Liver (tissue), 8 donors: ENCODE measurements at regions not wholly inside any gene's neighbourhood (a gene's known extent, or its start where the extent isn't known, plus 50 kb on each side); places are given as distances from the start of the nearest gene placed in this dataset.

Source experiments
- DNase-seq: peaks from one replicate; pipeline ENCODE4 v3.0.0-alpha.2; 2017; ENCODE audit warnings: low spot score
- H3K27ac ChIP-seq, 2 donors: one replicate each; pipeline ENCODE4 v1.7.0; 2013; ENCODE audit warnings: inconsistent platforms in 2 of 2, low read length in 2 of 2, control low read depth in 1 of 2, low read depth in 1 of 2, mild to moderate bottlenecking in 1 of 2
- H3K27me3 ChIP-seq, 4 donors: one replicate each; pipeline versions ENCODE4 v1.6.1 to v1.7.0; 2013; ENCODE audit warnings: low read length in 3 of 4, inconsistent platforms in 1 of 4, mild to moderate bottlenecking in 1 of 4, moderate library complexity in 1 of 4; ENCODE audit not compliant: control insufficient read depth in 4 of 4, insufficient read depth in 4 of 4
- H3K36me3 ChIP-seq, 4 donors: one replicate each; pipeline versions ENCODE4 v1.6.1 to v1.7.0; 2013; ENCODE audit warnings: low read length in 3 of 4, mild to moderate bottlenecking in 3 of 4, low read depth in 1 of 4, moderate library complexity in 1 of 4; ENCODE audit not compliant: control insufficient read depth in 4 of 4, insufficient read depth in 3 of 4
- H3K4me1 ChIP-seq, 4 donors: one replicate each; pipeline versions ENCODE4 v1.6.1 to v1.7.0; 2013; ENCODE audit warnings: low read length in 3 of 4, mild to moderate bottlenecking in 3 of 4, moderate library complexity in 1 of 4; ENCODE audit not compliant: control insufficient read depth in 4 of 4, insufficient read depth in 4 of 4
- H3K4me3 ChIP-seq, 3 donors: one replicate each; pipeline versions ENCODE4 v1.6.1 to v1.7.0; 2013; ENCODE audit warnings: low read length in 3 of 3, control low read depth in 1 of 3, low read depth in 1 of 3, mild to moderate bottlenecking in 1 of 3
- H3K9ac ChIP-seq, 2 donors: one replicate each; pipeline ENCODE4 v1.7.0; 2013; ENCODE audit warnings: low read length in 2 of 2, mild to moderate bottlenecking in 2 of 2, moderate library complexity in 2 of 2, control low read depth in 1 of 2, low read depth in 1 of 2
- H3K9me3 ChIP-seq, 4 donors: one replicate each; pipeline versions ENCODE4 v1.6.1 to v1.7.0; 2013; ENCODE audit warnings: low read length in 3 of 4; ENCODE audit not compliant: control insufficient read depth in 4 of 4
- EGR1 ChIP-seq, 2 donors: IDR thresholded peaks; 2 replicates each; pipeline ENCODE4 v1.6.1; 2016 to 2018; ENCODE audit warnings: antibody characterized with exemption in 2 of 2, low read depth in 2 of 2
- FOXA2 ChIP-seq: IDR thresholded peaks from 2 replicates; pipeline ENCODE4 v1.6.1; 2016; ENCODE audit warnings: antibody characterized with exemption
- GABPA ChIP-seq, 2 donors: IDR thresholded peaks in 1 of 2; conservative IDR thresholded peaks in 1 of 2; 2 replicates each; pipeline ENCODE4 v1.6.1; 2016; ENCODE audit warnings: antibody characterized with exemption in 2 of 2, mild to moderate bottlenecking in 1 of 2, moderate library complexity in 1 of 2
- HNF4A ChIP-seq, 2 donors: conservative IDR thresholded peaks; 2 replicates each; pipeline ENCODE4 v1.6.1; 2016; ENCODE audit warnings: antibody characterized with exemption in 2 of 2, mild to moderate bottlenecking in 2 of 2
- HNF4G ChIP-seq: IDR thresholded peaks from 2 replicates; pipeline ENCODE4 v1.6.1; 2016; ENCODE audit warnings: antibody characterized with exemption
- JUND ChIP-seq, 2 donors: IDR thresholded peaks; 2 replicates each; pipeline ENCODE4 v1.6.1; 2016; ENCODE audit warnings: antibody characterized with exemption in 2 of 2
- NR2F2 ChIP-seq: IDR thresholded peaks from 2 replicates; pipeline ENCODE4 v1.6.1; 2016; ENCODE audit warnings: antibody characterized with exemption
- RAD21 ChIP-seq, 2 donors: IDR thresholded peaks; 2 replicates each; pipeline ENCODE4 v1.6.1; 2016; ENCODE audit warnings: antibody characterized with exemption in 2 of 2, mild to moderate bottlenecking in 2 of 2
- RXRA ChIP-seq, 2 donors: IDR thresholded peaks; 2 replicates each; pipeline ENCODE4 v1.6.1; 2017 to 2018; ENCODE audit warnings: antibody characterized with exemption in 2 of 2, mild to moderate bottlenecking in 1 of 2
- TAF1 ChIP-seq: conservative IDR thresholded peaks from 2 replicates; pipeline ENCODE4 v1.6.1; 2016; ENCODE audit warnings: antibody characterized with exemption, mild to moderate bottlenecking
- YY1 ChIP-seq: IDR thresholded peaks from 2 replicates; pipeline ENCODE4 v1.6.1; 2016; ENCODE audit warnings: antibody characterized with exemption, mild to moderate bottlenecking
- WGBS: extraction: QIAGEN DNeasy Blood & Tissue Kit; methylation state at CpG from one replicate; pipeline ENCODE4 v1.1.7; 2013; 5-methylcytosine and 5-hydroxymethylcytosine counted together
- TF ChIP-seq, protein P1 (sequence below): IDR thresholded peaks from 2 replicates; pipeline ENCODE4 v1.6.1; 2016; ENCODE audit warnings: antibody characterized with exemption
- TF ChIP-seq, protein P2 (sequence below): IDR thresholded peaks from 2 replicates; pipeline ENCODE4 v1.6.1; 2016; ENCODE audit warnings: antibody characterized with exemption
- TF ChIP-seq, protein P3 (sequence below): IDR thresholded peaks from 2 replicates; pipeline ENCODE4 v1.6.1; 2016; ENCODE audit warnings: antibody characterized with exemption
- TF ChIP-seq, protein P4 (sequence below): fragments of 150-350 bp; IDR thresholded peaks from 2 replicates; pipeline ENCODE4 v1.5.1; 2017; ENCODE audit warnings: improper control_type of control experiment, low read depth, low read length; ENCODE audit not compliant: missing input control
- donor health status: healthy.
- donor health status: healthy.
- donor health status: healthy.
- donor health status: healthy.
- donor health status: healthy.

DNA sequence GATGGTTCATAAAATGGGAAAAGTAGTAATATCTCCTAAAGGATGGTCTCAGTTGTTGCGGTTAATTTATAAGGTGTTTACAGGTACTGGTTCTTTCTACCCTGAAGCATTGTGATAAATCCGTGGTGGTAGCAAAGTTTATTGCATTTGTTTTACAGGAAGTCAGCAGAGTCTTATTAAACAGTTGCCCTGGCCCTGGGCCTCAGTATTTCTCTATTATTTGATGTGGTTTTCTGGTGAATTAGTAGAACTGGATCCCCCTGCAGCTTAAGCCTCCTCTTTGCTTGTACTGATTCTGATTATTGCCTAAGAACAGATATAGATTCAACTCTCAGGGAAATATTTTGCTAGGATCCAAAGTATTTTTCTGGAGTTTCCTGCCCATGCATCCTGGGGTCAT lies 76.4 kb upstream of the CD55 start:
- Histone ChIP-seq H3K36me3 (no peaks in the 10 kb centered on the region), H3K27me3 (no peaks in the 10 kb centered on the region), H3K27ac (no peak overlapping the region), H3K9me3 (no peaks in the 10 kb centered on the region), H3K9ac (no peak overlapping the region), H3K4me3 (no peak overlapping the region), H3K4me1 (peaks cover 0 to 31% (median 11%) of the 10 kb centered on the region in 4 donors)
- DNase-seq: no peak
- WGBS: 73% methylated on average over 2 of the region's 2 CpGs
- TF ChIP-seq NR2F2 (no peak), YY1 (no peak), HNF4G (no peak), RAD21 (IDR thresholded peaks at IDR 0.05) (no peak), FOXA2 (no peak), JUND (IDR thresholded peaks at IDR 0.05) (no peak)
- TF ChIP-seq, protein P1, sequence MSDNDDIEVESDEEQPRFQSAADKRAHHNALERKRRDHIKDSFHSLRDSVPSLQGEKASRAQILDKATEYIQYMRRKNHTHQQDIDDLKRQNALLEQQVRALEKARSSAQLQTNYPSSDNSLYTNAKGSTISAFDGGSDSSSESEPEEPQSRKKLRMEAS: no peak

DNA sequence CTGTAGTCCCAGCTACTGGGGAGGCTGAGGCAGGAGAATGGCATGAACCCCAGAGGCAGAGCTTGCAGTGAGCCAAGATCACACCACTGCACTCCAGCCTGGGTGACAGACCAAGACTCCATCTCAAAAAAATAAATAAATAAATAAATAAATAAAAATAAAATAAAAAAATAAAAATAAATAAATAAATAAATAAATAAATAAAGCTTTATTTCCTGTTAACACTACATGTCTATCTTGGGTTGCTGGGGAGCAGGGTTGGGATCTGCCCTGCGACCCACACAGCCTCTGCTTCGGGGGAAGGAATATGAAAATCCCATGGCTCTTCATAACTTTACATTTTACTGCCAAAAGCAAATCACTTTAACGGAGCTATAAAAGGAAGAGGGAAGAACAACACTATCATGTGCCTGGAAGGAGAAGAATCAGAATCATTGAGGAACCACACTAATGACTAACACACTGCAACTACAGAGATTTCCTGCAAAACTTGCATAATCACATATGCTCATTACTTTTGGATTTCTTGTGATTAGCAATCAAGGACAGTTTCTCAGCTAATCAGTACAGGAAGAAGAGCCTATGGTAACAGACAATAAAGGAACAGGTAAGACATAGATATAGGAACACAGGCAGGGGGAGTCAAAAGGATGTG lies 72.8 kb upstream of the CD55 start:
- DNase-seq: no peak
- no peak overlapping the region for H3K27ac ChIP-seq
- 74% methylated on average over 3 of the region's 3 CpGs for WGBS

More for the DNA sequence above, 72.8 kb upstream of the CD55 start:
- Histone ChIP-seq H3K36me3 (no peaks in the 10 kb centered on the region), H3K9ac (no peak overlapping the region), H3K4me1 (peaks cover 0 to 12% (median 2%) of the 10 kb centered on the region in 4 donors), H3K27me3 (no peaks in the 10 kb centered on the region), H3K4me3 (no peak overlapping the region), H3K9me3 (no peaks in the 10 kb centered on the region)
- TF ChIP-seq RAD21 (IDR thresholded peaks at IDR 0.05) (no peak), RXRA (IDR thresholded peaks at IDR 0.05) (no peak), GABPA (IDR thresholded peaks at IDR 0.05 in 1 of 2, conservative IDR thresholded peaks at IDR 0.05 in 1 of 2) (no peak), FOXA2 (no peak), EGR1 (IDR thresholded peaks at IDR 0.05; ENCODE audit: low read depth in 2 of 2) (no peak), HNF4A (conservative IDR thresholded peaks at IDR 0.05) (no peak), NR2F2 (no peak), TAF1 (no peak), YY1 (no peak)
- TF ChIP-seq, protein P2, sequence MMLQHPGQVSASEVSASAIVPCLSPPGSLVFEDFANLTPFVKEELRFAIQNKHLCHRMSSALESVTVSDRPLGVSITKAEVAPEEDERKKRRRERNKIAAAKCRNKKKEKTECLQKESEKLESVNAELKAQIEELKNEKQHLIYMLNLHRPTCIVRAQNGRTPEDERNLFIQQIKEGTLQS: no peak
- TF ChIP-seq, protein P3, sequence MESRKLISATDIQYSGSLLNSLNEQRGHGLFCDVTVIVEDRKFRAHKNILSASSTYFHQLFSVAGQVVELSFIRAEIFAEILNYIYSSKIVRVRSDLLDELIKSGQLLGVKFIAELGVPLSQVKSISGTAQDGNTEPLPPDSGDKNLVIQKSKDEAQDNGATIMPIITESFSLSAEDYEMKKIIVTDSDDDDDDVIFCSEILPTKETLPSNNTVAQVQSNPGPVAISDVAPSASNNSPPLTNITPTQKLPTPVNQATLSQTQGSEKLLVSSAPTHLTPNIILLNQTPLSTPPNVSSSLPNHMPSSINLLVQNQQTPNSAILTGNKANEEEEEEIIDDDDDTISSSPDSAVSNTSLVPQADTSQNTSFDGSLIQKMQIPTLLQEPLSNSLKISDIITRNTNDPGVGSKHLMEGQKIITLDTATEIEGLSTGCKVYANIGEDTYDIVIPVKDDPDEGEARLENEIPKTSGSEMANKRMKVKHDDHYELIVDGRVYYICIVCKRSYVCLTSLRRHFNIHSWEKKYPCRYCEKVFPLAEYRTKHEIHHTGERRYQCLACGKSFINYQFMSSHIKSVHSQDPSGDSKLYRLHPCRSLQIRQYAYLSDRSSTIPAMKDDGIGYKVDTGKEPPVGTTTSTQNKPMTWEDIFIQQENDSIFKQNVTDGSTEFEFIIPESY: no peak
- TF ChIP-seq, protein P4, sequence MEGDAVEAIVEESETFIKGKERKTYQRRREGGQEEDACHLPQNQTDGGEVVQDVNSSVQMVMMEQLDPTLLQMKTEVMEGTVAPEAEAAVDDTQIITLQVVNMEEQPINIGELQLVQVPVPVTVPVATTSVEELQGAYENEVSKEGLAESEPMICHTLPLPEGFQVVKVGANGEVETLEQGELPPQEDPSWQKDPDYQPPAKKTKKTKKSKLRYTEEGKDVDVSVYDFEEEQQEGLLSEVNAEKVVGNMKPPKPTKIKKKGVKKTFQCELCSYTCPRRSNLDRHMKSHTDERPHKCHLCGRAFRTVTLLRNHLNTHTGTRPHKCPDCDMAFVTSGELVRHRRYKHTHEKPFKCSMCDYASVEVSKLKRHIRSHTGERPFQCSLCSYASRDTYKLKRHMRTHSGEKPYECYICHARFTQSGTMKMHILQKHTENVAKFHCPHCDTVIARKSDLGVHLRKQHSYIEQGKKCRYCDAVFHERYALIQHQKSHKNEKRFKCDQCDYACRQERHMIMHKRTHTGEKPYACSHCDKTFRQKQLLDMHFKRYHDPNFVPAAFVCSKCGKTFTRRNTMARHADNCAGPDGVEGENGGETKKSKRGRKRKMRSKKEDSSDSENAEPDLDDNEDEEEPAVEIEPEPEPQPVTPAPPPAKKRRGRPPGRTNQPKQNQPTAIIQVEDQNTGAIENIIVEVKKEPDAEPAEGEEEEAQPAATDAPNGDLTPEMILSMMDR: no peak
